Right lobe of liver (tissue), 6 donors: ENCODE measurements at regions not wholly inside any gene's neighbourhood (a gene's known extent, or its start where the extent isn't known, plus 50 kb on each side); places are given as distances from the start of the nearest gene placed in this dataset.
"Not testable (repeated sequence)": the region's sequence is repeated elsewhere in the genome, so short reads cannot be mapped to it uniquely, and the experiment has no call there.

ENCODE experiments used
- ATAC-seq, 4 donors: fragments of 200-7000 bp; cut with Tn5 transposase; one replicate each; pipeline ENCODE4 v1.9.1; 2020; ENCODE audit warnings: mild to moderate bottlenecking in 4 of 4, moderate library complexity in 4 of 4
- DNase-seq, 3 donors: peaks; one replicate each; pipeline ENCODE4 v3.0.0-alpha.2; 2020
- H3K27ac ChIP-seq, 3 donors: fragments of 200-600 bp; one replicate each; pipeline ENCODE4 v1.8.0; 2022
- H3K27me3 ChIP-seq, 2 donors: fragments of 200-600 bp; one replicate each; pipeline ENCODE4 v1.8.0; 2022
- H3K36me3 ChIP-seq, 4 donors: fragments of 200-600 bp; sonication (generic) in 1 of 4; one replicate each; pipeline versions ENCODE4 v1.5.1 to v1.8.0; 2017 to 2022; ENCODE audit warnings: control low read depth in 1 of 4
- H3K4me1 ChIP-seq, 4 donors: fragments of 200-600 bp; sonication (generic) in 1 of 4; one replicate each; pipeline versions ENCODE4 v1.5.1 to v1.8.0; 2017 to 2022; ENCODE audit warnings: control low read depth in 1 of 4
- H3K4me3 ChIP-seq, 3 donors: fragments of 200-600 bp; one replicate each; pipeline ENCODE4 v1.8.0; 2022
- H3K9me3 ChIP-seq, 4 donors: fragments of 200-600 bp; sonication (generic) in 1 of 4; one replicate each; pipeline versions ENCODE4 v1.5.1 to v1.8.0; 2017 to 2022; ENCODE audit warnings: control low read depth in 1 of 4
- POLR2A ChIP-seq: fragments of 450-650 bp; IDR thresholded peaks from one replicate; pipeline ENCODE4 v1.6.1; 2017; ENCODE audit warnings: antibody characterized with exemption, mild to moderate bottlenecking
- WGBS: methylation state at CpG from one replicate; pipeline ENCODE4 v1.1.6; 2018; ENCODE audit warnings: low coverage, low lambda C conversion rate; ENCODE audit not compliant: insufficient coverage; ENCODE audit errors: missing lambda C conversion rate; 5-methylcytosine and 5-hydroxymethylcytosine counted together
- intact Hi-C, 2 donors: fragments of 100-400 bp; cut with DNase I; formaldehyde crosslinking; loops; one replicate each; pipeline versions ENCODE4 v1.11.2 to v1.14.1; 2022
- TF ChIP-seq, protein P1 (sequence below), 4 donors: fragments of 200-600 bp in 3 of 4; fragments of 450-650 bp in 1 of 4; IDR thresholded peaks; one replicate each; pipeline versions ENCODE4 v1.5.1 to v1.8.0; 2016 to 2022; ENCODE audit warnings: antibody characterized with exemption in 4 of 4, mild to moderate bottlenecking in 2 of 4
- donor health status: DM: no; HTN: yes; CAD: no.
- donor health status: DM: no; HTN: no; CAD: no.
- donor health status: DM: no; HTN: no; CAD: no.
- donor health status: DM: no; HTN: yes; CAD: no.
- donor health status: DM: no; HTN: yes; CAD: no.

DNA sequence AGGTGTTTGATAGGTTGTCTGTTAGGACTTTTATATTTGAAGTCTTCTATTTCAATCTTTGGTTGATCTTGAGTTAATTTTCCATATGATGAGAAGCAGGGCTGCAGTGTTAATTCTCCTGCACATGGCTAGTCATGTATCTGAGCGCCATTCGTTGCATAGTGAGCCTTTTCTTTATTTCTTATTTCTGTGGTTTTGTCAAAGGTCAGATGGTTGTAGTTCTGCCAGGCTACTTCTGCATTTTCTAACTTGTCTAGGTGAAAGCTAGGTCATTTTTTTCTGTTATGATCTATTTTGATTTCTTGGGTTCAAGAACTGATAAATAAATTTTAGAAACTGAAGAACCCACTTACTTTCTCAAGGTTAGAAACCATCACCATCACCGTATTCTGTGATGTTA, 56.7 kb downstream of the CCDC74A start:
- WGBS = 38% methylated on average over 3 of the region's 3 CpGs
- Histone ChIP-seq H3K27me3 (no peaks in the 10 kb centered on the region), H3K4me1 (no peaks in the 10 kb centered on the region), H3K9me3 (no peaks in the 10 kb centered on the region), H3K36me3 (no peaks in the 10 kb centered on the region), H3K4me3 (no peak overlapping the region), H3K27ac (no peak overlapping the region)
- intact Hi-C loops = no loop called here
- TF ChIP-seq POLR2A = no peak
- TF ChIP-seq, protein P1, sequence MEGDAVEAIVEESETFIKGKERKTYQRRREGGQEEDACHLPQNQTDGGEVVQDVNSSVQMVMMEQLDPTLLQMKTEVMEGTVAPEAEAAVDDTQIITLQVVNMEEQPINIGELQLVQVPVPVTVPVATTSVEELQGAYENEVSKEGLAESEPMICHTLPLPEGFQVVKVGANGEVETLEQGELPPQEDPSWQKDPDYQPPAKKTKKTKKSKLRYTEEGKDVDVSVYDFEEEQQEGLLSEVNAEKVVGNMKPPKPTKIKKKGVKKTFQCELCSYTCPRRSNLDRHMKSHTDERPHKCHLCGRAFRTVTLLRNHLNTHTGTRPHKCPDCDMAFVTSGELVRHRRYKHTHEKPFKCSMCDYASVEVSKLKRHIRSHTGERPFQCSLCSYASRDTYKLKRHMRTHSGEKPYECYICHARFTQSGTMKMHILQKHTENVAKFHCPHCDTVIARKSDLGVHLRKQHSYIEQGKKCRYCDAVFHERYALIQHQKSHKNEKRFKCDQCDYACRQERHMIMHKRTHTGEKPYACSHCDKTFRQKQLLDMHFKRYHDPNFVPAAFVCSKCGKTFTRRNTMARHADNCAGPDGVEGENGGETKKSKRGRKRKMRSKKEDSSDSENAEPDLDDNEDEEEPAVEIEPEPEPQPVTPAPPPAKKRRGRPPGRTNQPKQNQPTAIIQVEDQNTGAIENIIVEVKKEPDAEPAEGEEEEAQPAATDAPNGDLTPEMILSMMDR (IDR thresholded peaks at IDR 0.05) = no peak
- DNase-seq = no peak
- no peak for ATAC-seq

DNA sequence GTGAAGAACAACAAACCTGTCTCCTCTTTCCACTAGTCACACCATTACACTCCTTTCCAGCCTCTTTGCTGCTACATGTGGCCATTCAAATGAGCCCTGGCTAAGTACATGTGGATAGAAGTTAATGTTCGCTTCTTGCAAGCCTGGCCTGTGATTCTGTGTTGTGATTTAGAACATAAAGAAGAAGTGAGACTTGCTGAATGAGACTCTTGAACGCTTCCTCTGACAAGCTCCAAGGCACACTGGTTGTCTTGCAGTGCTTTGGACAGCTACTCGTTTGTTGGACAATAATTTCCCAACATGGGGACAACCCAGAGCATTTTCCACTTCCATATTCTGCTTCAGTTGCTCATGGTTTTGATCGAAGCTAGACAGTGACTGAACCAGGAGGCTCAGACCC, 57.3 kb downstream of the CCDC74A start:
- ATAC-seq = peak in 3 of 4 donors; percentile 43 to 56 (median 52)

DNA sequence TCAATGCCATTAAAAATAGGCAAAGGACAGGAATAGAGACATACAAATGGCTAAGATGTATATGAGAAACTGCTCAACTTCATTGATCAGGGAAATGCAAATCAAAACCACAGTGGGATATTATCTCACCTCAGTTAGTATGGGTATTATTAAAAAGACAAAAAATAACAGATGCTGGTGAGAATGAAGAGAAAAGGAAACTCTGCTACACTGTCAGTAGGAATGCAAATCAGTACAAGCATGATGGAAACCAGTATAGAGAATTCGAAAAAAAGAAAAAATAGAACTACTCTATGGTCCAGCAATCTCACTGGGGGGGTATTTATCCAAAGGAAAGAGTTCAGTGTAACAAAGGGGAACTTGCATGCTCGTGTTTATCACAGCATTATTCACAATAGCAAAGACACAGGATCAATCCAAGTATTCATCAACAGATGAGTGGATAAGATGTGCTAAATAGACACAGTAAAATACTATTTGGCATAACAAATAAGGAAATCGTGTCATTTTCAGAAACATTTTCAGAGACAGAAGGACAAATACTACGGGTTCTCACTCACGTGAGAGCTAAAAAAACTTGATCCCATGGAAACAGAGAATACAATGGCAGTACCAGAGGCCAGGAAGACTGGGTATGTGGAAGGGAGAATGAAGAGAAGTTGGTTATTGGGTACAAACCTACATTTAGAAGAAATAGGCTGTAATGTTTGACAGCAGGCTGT, 60.6 kb downstream of the CCDC74A start:
- DNase-seq = no peak
- Histone ChIP-seq H3K27me3 (no peaks in the 10 kb centered on the region), H3K36me3 (no peaks in the 10 kb centered on the region), H3K4me3 (no peak overlapping the region), H3K27ac (no peak overlapping the region), H3K4me1 (no peaks in the 10 kb centered on the region), H3K9me3 (no peaks in the 10 kb centered on the region)
- intact Hi-C loops = no loop called here
- no peak for TF ChIP-seq POLR2A
- TF ChIP-seq, protein P1 (IDR thresholded peaks at IDR 0.05) = no peak
- ATAC-seq = no peak
- 32% methylated on average over 5 of the region's 5 CpGs for WGBS

More for the DNA sequence above, 57.3 kb downstream of the CCDC74A start:
- intact Hi-C loops = no loop called here
- no peak overlapping the region for H3K4me3 ChIP-seq
- no peaks in the 10 kb centered on the region for H3K36me3 ChIP-seq
- TF ChIP-seq, protein P1 (IDR thresholded peaks at IDR 0.05) = no peak
- TF ChIP-seq POLR2A = no peak
- DNase-seq = no peak
- WGBS = 32% methylated on average over 4 of the region's 4 CpGs
- H3K27ac ChIP-seq = no peak overlapping the region
- no peaks in the 10 kb centered on the region for H3K27me3 ChIP-seq
- no peaks in the 10 kb centered on the region for H3K9me3 ChIP-seq
- H3K4me1 ChIP-seq = no peaks in the 10 kb centered on the region

DNA sequence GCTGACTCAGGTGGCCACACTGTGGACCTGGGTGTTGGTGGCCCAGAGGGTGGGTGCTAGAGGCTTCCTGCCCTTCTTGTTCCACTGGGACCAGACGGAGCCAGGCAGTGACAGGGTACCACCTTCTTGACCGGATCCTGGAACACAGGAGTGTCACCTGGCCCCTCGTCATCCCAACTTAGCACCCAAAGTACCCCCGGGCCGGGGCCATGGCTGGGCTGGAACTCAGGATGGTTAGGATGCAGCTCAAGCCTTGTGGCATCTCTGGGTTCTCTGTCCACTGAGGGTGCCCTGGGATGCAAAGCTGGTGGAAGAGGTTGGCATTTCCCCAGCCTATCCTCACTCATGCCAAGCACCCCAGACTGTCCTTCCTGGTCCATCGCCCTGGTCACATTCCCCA, 61.4 kb downstream of the CCDC74A start:
- intact Hi-C loops, H3K4me1 ChIP-seq, DNase-seq, H3K4me3 ChIP-seq, H3K27ac ChIP-seq, H3K27me3 ChIP-seq, H3K9me3 ChIP-seq, H3K36me3 ChIP-seq: not testable (repeated sequence)
- 28% methylated on average over 2 of the region's 6 CpGs for WGBS
- peak in 2 of 4 donors; percentile 14 to 37 for ATAC-seq

DNA sequence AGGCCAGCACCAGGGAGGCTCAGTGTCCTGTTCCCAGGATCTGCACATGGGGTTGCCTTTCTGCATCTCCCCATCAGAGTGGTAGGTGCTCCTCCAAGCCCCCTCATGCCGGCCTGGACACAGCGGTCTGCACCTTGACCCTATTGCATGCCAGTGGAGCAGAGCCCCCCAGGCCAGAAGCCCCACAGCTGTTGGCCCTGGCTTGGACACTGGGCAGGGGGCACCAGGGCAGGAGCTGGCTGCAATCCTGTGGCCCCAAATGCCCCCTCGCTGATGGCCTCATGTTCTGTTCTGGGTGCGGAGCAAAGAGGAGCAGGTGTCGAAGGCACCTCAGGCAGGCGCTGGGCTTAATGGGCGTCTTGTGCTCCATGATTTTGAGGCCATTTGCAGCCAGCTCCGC, 62.7 kb downstream of the CCDC74A start:
- no peaks in the 10 kb centered on the region for H3K36me3 ChIP-seq
- no peaks in the 10 kb centered on the region for H3K27me3 ChIP-seq
- WGBS = no CpG with 5 or more reads among the region's 8 CpGs
- ATAC-seq = peak in 1 of 4 donors; percentile 38
- DNase-seq = no peak
- no peaks in the 10 kb centered on the region for H3K9me3 ChIP-seq
- H3K4me3 ChIP-seq = no peak overlapping the region
- intact Hi-C loops = no loop called here
- no peak overlapping the region for H3K27ac ChIP-seq
- no peaks in the 10 kb centered on the region for H3K4me1 ChIP-seq
- no peak for TF ChIP-seq POLR2A
- TF ChIP-seq, protein P1 (IDR thresholded peaks at IDR 0.05) = no peak
